Astrocyte of the spinal cord (primary cell): ENCODE measurements at regions not wholly inside any gene's neighbourhood (a gene's known extent, or its start where the extent isn't known, plus 50 kb on each side); places are given as distances from the start of the nearest gene placed in this dataset.
"Not testable (repeated sequence)": the region's sequence is repeated elsewhere in the genome, so short reads cannot be mapped to it uniquely, and the experiment has no call there.

Experiments
- DNase-seq: peaks from one replicate; pipeline ENCODE4 v3.0.0; 2011; ENCODE audit warnings: low read depth, low spot score
- H3K4me3 ChIP-seq: 2 replicates; pipeline ENCODE4 v1.5.1; 2011; ENCODE audit warnings: low read depth, mild to moderate bottlenecking, low read length, moderate library complexity
- in situ Hi-C: cut with HindIII; loops from 2 replicates; pipeline ENCODE4 v1.10.0; 2017; ENCODE audit warnings: low sequenced_read_pairs
- TF ChIP-seq, protein P1 (sequence below): IDR thresholded peaks from 2 replicates; pipeline ENCODE4 v1.5.1; 2012; ENCODE audit warnings: low read depth, mild to moderate bottlenecking, low read length, inconsistent platforms

DNA sequence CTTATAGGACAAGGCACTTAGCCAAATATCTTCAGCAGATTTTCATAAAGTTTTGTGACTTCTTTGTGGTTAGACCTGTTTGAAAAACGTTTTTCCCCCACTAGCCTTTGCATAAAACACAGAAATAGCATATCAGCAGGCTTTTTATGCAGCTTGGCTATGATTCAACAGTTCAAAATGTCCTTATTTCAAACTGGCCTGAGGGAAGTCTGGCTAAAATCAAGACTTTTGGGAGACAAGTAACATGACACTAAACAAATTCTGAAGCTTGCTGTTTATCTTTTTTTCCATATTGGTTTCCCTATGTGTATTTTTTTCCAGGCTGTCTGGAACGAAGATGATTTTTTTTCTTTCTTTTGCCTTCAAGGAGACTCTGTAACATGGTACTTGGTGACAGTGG, 95.1 kb upstream of the L3MBTL4 start:
- peak; percentile 6 for DNase-seq
- in situ Hi-C loops = no loop called here

DNA sequence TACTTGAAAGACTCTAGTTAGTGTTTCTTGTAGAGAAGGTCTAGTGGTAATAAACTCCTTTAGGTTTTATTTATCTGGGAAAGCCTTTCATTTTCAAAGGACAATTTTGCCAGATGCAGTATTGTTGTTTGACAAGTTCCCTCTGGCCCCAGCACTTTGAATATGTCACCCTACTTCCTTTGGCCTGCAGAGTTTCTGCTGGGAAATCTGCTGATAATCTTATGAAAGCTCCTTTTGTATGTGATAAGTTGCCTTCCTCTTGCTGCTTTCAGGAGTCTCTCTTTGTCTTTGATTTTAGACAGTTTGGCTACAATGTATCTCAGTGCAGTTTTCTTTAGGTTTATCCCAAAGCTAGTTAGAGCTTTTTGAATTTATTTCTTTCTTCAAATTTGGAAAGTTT, 106.2 kb upstream of the L3MBTL4 start:
- no peak for DNase-seq
- in situ Hi-C loops = no loop called here
- TF ChIP-seq, protein P1, sequence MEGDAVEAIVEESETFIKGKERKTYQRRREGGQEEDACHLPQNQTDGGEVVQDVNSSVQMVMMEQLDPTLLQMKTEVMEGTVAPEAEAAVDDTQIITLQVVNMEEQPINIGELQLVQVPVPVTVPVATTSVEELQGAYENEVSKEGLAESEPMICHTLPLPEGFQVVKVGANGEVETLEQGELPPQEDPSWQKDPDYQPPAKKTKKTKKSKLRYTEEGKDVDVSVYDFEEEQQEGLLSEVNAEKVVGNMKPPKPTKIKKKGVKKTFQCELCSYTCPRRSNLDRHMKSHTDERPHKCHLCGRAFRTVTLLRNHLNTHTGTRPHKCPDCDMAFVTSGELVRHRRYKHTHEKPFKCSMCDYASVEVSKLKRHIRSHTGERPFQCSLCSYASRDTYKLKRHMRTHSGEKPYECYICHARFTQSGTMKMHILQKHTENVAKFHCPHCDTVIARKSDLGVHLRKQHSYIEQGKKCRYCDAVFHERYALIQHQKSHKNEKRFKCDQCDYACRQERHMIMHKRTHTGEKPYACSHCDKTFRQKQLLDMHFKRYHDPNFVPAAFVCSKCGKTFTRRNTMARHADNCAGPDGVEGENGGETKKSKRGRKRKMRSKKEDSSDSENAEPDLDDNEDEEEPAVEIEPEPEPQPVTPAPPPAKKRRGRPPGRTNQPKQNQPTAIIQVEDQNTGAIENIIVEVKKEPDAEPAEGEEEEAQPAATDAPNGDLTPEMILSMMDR = no peak
- no peak overlapping the region for H3K4me3 ChIP-seq

More for the DNA sequence above, 95.1 kb upstream of the L3MBTL4 start:
- TF ChIP-seq, protein P1 = no peak
- no peak overlapping the region for H3K4me3 ChIP-seq

DNA sequence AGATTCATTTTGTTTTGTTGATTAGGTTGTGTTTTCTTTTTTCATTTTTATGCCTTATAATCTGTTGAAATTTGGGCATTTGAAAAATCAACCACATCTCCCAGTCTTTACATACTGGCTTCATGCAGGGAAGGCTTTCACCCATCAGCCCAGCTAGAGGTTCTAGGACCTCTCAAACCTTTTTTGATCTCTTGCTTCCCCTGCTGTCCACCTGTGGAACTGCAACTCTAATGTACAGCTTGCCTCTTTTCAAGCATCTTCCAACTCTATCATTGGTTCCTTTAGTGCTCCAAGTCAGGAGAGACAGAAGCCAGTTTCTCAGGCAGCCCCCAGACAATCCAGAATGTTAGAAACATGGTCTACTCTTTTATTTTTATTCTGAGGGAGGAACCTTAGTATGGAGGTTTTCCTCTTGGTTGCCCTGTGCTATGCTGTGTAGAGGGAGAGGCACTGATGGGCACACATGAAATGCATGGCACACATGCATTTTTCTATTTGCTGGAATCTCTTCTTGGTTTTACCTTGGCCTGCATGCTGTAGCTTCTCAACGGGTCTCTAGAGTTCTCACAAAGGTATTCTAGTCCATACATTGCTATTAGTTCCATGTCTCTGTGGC, 107.2 kb upstream of the L3MBTL4 start:
- in situ Hi-C loops = no loop called here

DNA sequence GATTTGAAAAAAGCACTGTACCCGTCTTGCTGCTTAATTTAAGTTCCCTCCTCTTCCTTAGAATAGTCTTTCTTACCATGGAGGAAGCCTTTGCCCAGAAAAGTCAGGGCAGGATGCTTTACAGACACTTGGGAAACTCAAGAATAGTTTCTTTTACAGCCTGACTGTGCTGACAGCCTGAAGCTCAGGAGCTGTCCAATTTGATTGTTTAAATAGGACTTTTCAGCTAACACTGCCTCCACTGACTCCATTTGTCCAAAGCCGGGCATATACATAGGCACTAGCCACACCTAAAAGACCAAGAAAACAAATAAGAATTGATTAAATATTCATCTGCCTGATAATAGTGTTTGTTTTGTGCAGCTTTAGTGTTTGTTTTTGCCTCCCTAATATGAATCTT, 110.9 kb upstream of the L3MBTL4 start:
- in situ Hi-C loops = no loop called here
- no peak for DNase-seq
- no peak overlapping the region for H3K4me3 ChIP-seq
- TF ChIP-seq, protein P1 = no peak

More for the DNA sequence above, 107.2 kb upstream of the L3MBTL4 start:
- peak; percentile 54 for DNase-seq
- TF ChIP-seq, protein P1 = peak; percentile 91
- H3K4me3 ChIP-seq = no peak overlapping the region

DNA sequence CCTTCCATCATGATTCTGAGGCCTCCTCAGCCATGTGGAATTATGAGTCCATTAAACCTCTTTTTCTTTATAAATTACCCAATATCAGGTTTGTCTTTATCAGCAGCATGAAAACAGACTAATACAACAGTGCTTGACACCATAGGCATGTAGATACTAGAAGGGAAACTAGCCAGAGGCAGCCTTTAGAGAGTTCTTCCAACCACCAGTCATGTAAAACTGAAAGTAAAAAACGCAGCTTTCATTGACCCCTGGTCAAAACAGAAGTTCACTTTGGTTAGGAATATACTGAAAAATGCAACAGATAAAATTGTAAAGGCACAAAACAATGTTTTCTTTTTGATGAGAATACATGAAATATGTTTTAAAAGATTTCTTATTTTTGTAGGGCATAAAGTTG, 122.8 kb upstream of the L3MBTL4 start:
- DNase-seq = no peak
- H3K4me3 ChIP-seq = no peak overlapping the region
- TF ChIP-seq, protein P1 = no peak
- in situ Hi-C loops = no loop called here

DNA sequence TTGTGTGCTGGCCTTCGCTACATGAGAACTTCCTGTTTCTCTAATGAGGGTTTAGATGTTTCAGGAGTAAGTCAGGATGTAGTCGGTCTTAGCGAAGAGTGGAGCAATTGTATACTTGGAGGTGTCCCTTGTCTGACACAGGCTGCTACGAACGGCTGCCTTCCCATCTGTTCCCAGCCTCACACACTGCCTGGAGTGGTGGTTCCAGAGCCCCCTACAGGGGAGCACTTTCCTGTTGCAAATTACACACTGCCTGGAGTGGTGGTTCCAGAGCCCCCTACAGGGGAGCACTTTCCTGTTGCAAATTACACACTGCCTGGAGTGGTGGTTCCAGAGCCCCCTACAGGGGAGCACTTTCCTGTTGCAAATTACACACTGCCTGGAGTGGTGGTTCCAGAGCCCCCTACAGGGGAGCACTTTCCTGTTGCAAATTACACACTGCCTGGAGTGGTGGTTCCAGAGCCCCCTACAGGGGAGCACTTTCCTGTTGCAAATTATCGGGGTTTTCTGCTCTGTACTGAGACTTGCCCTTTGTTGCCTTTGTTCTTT, 126.5 kb upstream of the L3MBTL4 start:
- in situ Hi-C loops, DNase-seq, H3K4me3 ChIP-seq: not testable (repeated sequence)
- TF ChIP-seq, protein P1 = peak; percentile 12
